NCI-H146 (cell line): ENCODE measurements at regions not wholly inside any gene's neighbourhood (a gene's known extent, or its start where the extent isn't known, plus 50 kb on each side); places are given as distances from the start of the nearest gene placed in this dataset.

ENCODE experiments used
- DNase-seq: peaks from one replicate; lab custom pipeline; 2025; lab: John Stamatoyannopoulos, UW

DNA sequence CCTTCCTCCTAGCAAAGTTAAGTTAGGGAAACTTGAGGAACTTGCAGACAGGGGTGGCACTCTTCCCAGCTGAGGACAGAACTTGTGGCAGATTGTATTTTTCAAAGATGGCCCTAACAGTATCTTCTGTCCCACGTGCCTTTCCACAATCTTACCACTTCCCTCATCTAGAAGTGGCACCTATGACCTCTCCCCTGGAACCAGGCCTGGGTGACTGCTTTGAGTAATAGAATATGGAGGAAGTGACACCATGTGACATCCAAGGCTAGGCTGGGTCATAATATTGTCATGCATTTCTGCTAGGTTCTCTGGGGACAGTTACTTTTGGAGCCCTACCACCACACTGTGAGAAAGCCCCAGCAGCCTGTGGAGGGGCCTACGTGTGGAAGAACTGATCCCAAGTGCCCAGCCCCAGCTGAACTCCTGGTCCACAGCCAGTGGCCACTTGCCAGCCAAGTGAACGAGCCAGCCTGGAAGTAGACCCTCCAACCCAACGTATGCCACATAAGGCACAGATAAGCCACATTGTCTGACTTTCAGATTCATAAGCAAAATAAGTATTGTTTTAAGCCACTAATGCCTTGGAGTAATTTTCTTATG is 193.7 kb downstream of the PTPN20 start:
- no peak for DNase-seq

DNA sequence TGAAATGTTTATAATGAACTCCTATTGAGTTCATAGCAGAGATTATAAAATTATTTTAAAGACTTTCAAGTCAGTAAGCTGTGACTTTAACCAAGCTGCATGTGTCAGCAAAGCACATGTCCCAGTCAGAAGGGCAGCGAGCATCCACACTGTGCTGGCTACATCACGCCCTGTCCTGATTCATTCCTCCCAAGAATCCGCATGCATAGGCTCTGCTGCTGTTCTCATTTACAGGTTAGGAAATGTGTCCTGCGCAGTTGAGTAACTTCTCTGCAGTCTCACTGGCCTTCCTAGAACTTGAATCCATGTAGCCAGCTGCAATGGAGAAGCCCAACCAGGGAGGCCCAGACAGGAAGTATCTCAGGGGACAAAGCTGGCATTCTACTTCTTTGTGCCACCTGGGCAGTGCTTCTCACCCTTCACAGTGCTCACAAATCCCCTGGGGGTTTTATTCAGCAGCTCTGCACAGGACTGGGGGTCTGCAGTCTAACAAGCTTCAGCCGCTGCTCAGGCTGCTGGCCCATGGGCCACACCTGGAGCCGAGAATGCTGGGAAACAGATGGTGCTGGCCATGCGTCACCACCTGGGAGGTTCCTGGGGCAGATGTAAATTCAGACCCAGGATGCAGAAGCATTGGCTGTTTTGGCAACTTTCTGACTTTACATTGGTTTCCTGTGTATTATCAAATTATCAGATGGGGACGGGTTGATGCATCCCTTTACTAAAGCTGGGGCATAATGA is 192.8 kb upstream of the GDF10 start:
- no peak for DNase-seq

DNA sequence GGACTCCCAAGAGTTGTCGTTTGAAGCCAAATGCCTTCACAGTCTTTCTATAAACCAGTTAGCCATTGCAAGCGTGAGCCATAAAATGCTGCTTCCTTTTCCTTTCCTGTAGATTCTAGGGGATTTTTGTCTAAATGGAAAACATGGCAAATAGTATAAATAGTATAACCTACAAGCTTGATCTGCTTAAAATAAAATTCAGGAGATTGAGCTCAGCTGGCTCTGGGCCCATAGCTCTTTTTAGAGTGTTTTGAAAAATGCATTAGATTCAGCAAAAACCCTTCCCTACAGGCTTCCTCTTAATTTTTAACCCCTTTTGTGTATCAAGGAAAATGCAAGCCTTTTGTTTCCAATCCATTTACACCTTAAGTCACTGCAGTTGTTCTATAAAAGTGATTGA is 190.1 kb upstream of the GDF10 start:
- no peak for DNase-seq

GRCh38 chr10:47111329-47111862 is 188.6 kb upstream of the GDF10 start:
- no peak for DNase-seq

- no peak for DNase-seq
Observed at GRCh38 chr10:47112612-47113011, 187.4 kb upstream of the GDF10 start.

- no peak for DNase-seq
Observed at GRCh38 chr10:47113907-47114500, 186.0 kb upstream of the GDF10 start.

GRCh38 chr10:47114680-47115186 is 185.3 kb upstream of the GDF10 start:
- no peak for DNase-seq

DNA sequence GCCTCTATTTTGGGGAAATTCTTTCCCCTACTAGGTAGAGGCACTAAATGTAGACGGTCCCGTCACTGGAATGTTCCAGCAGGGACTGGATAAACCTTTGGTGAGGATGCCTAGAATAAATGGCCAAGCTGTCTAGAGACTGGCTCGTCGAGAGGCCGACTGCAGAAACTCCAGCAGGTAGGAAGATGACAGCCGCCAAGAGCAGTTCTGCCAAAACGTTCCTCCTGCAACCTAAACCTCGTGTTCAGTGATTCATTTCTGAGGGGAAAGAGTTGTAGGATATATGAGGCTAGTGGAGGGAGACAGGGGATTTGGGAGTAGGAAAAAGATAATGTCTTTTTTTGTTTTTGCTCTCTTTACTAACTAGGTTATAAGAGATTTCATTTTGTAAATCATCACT is 184.7 kb upstream of the GDF10 start:
- DNase-seq, result no peak

- no peak for DNase-seq
Observed at GRCh38 chr10:47116445-47116844, 183.6 kb upstream of the GDF10 start.

- no peak for DNase-seq
Observed at GRCh38 chr10:47118326-47118725, 181.7 kb upstream of the GDF10 start.

DNA sequence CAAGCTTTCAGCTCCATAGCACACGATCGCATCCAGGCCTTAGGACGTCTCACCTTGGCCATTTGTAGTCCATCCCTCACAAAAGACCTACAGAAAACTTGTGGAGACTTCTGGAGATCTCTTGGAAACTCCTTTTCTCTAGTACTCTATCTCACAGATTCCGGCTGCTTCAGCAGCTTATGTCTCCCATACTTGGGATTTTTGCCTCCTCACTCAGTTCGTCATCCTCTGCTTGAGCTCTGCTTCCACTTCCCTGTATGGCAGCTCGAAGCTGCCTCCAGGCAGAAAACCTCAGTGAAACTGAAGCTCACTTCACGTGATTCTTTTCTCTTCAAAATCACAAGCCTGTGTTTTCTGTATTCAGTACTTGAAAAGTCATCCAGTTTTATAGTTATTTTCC is 178.7 kb upstream of the GDF10 start:
- no peak for DNase-seq

GRCh38 chr10:47123716-47124288 is 176.2 kb upstream of the GDF10 start:
- no peak for DNase-seq

- no peak for DNase-seq
Observed at GRCh38 chr10:47127188-47127785, 172.7 kb upstream of the GDF10 start.

- no peak for DNase-seq
Observed at GRCh38 chr10:47130491-47130890, 169.5 kb upstream of the GDF10 start.

DNA sequence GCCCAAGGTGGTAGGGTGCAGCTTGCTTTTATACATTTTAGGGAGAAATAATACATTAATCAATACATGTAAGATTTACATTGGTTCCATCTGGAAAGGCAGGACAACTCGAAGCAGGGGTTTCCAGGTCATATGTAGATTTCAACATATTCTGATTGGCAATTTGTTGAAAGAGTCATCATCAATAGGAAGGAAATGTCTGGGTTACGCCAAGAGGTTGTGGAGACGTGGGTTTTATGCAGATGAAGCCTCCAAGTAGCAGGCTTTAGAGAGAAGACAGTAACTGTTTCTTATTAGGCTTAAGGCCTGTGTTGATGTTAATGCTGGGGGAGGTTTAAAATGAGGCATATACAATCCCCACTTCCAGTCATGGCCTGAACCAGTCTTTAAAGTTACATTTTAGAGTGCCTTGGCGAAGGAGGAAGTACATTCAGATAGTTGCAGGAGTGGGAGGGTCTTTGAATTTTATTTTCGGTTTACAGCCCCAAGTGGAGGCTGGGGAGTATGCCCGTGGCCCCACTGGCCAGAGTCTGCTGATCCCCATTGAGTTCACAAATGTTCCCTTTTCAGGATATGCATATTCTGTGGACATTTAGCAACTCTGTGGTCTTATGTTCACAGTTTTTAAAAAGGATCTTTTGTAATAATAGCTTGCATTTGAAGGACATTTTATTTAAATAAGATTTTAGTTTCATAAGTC is 166.0 kb upstream of the GDF10 start:
- DNase-seq, result no peak

- no peak for DNase-seq
Observed at GRCh38 chr10:47136866-47137265, 163.1 kb upstream of the GDF10 start.

DNA sequence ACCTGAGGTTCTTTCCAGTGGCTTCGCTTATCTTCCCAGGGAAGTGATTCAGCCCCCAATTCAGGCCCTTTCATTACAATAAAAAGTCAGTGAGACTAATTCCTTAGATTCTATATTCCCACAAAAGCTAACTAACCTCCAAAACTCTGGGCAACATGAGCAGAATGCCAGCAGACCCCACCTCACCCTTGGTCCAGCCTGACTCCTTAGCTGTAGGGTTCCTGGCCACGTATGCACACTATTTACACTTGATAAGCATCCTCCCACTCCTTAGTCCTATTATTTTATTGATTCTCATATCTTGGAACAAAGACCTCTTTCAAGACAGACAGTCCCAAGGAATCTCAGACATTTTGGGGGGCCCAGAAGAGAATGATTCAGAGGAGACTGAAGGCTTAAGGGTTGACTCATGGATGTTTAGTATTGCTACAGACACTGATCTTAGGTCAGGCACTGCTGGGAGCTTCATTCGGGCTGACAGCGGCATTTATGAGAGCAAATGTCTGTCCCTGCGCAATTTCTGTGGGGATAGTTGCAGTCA is 162.6 kb upstream of the GDF10 start:
- no peak for DNase-seq

- no peak for DNase-seq
Observed at GRCh38 chr10:47139121-47139520, 160.9 kb upstream of the GDF10 start.

- no peak for DNase-seq
Observed at GRCh38 chr10:47140761-47141348, 159.1 kb upstream of the GDF10 start.

DNA sequence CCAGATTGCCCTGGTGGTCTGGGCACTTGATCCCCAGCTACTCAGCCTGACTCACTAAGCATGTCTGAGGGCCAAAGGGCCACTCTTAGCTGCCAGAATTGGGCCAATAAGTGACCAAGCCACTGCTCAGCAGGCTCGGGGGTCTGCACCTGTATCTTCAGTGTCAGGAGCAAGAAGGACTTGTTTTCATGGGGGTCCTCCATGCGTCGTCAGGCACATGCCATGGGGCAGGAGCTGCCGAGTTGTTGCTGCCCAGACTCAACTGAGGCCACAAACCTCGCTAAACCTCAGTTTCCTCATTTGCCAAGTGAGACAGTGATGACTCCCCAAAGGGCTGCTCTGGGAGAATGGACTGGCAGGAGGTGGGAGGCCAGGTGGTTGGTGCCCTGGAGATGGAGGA is 158.6 kb upstream of the GDF10 start:
- no peak for DNase-seq

GRCh38 chr10:47143072-47143471 is 156.9 kb upstream of the GDF10 start:
- DNase-seq, result no peak
